ENCODE measurements at regions not wholly inside any gene's neighbourhood (a gene's known extent, or its start where the extent isn't known, plus 50 kb on each side); places are given as distances from the start of the nearest gene placed in this dataset.

DNA sequence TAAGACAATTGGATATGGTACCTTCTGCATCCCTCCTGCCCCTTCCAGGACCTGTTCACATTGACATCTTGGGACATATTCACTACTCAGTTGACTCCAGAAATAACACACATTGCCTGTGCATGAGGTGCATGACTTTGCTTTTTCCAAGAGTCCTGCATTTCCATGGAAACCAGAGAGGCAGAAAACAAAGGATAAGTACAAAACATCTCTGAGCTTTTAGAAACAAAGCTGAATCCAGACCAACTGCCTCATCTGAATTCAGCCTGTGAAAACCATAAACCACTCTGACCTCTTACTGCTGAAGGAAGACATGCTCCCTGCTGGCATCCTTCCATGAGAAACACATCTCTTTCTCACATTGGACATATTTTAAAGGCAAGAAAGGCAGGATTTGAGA is 695.1 kb downstream of the TAF11L14 start:
- Mint-ChIP-seq H3K4me3 (no peak overlapping the region), H3K27ac (no peak overlapping the region), H3K27me3 (no peaks in the 10 kb centered on the region), H3K9me3 (peaks cover 7% of the 10 kb centered on the region), H3K36me3 (ENCODE audit: low read depth) (no peaks in the 10 kb centered on the region), H3K4me1 (no peaks in the 10 kb centered on the region)
- ATAC-seq (no peak), DNase-seq (no peak)

- no peak overlapping the region for H3K27ac Mint-ChIP-seq
- no peaks in the 10 kb centered on the region for H3K4me1 Mint-ChIP-seq
- H3K27me3 Mint-ChIP-seq: no peaks in the 10 kb centered on the region
- no peak overlapping the region for H3K4me3 Mint-ChIP-seq
- peaks cover 3% of the 10 kb centered on the region for H3K9me3 Mint-ChIP-seq
- DNase-seq (no peak), ATAC-seq (no peak)
- no peaks in the 10 kb centered on the region for H3K36me3 Mint-ChIP-seq (ENCODE audit: low read depth)
Measured at GRCh38 chr5:18333841-18334240, 699.6 kb downstream of the TAF11L14 start.

DNA sequence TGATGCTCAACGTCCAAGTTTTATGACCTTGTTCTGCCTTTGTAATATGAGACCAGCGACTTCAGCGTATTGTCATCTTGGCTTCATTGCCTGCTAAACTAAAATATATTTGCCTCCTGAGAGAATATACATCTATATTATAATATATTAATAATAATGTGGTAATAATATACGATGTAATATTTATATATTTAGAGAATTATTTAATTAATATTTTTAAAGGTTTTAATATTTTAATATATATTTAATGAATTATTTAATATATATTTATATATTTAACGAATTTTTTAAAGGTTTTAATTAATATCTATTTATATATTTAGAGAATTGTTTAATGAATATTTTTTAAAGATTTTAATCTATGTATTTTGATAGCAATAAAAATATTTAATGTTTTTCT is 700.7 kb downstream of the TAF11L14 start:
- Mint-ChIP-seq H3K27me3 (no peaks in the 10 kb centered on the region), H3K4me3 (no peak overlapping the region), H3K36me3 (ENCODE audit: low read depth) (no peaks in the 10 kb centered on the region), H3K4me1 (no peaks in the 10 kb centered on the region), H3K27ac (no peak overlapping the region), H3K9me3 (peaks cover 3% of the 10 kb centered on the region)
- DNase-seq: no peak
- ATAC-seq: no peak

- H3K27me3 Mint-ChIP-seq: no peaks in the 10 kb centered on the region
- peaks cover 5% of the 10 kb centered on the region for H3K9me3 Mint-ChIP-seq
- H3K4me3 Mint-ChIP-seq: no peak overlapping the region
- H3K36me3 Mint-ChIP-seq (ENCODE audit: low read depth): no peaks in the 10 kb centered on the region
- H3K4me1 Mint-ChIP-seq: no peaks in the 10 kb centered on the region
- no peak for DNase-seq
- ATAC-seq: no peak
- H3K27ac Mint-ChIP-seq: no peak overlapping the region
Measured at GRCh38 chr5:18354828-18355227, 720.6 kb downstream of the TAF11L14 start.

DNA sequence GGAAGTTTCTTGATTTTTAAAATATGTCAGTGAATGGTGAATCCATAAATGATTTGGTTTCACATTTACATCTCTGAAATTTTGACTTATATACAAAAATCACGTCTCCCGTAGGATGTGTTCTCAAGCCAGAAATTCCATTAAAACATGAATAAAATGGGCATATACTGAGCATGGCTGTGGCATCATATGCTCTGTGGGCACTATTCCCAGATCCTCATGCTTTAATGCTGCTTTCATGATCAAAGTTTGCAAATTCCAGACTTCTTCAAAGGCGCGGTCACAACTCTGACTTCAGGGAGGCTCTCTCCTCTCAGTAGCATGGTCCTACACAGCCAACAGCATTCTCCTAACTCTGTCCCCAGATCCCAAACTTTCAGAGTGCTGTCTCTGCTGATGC is 723.2 kb downstream of the TAF11L14 start:
- H3K27me3 Mint-ChIP-seq: no peaks in the 10 kb centered on the region
- H3K4me3 Mint-ChIP-seq: no peak overlapping the region
- no peaks in the 10 kb centered on the region for H3K36me3 Mint-ChIP-seq (ENCODE audit: low read depth)
- H3K4me1 Mint-ChIP-seq: no peaks in the 10 kb centered on the region
- DNase-seq (no peak), ATAC-seq (no peak)
- no peak overlapping the region for H3K27ac Mint-ChIP-seq
- H3K9me3 Mint-ChIP-seq: no peaks in the 10 kb centered on the region

- H3K27me3 Mint-ChIP-seq: no peaks in the 10 kb centered on the region
- H3K4me3 Mint-ChIP-seq: no peak overlapping the region
- H3K36me3 Mint-ChIP-seq (ENCODE audit: low read depth): no peaks in the 10 kb centered on the region
- no peaks in the 10 kb centered on the region for H3K9me3 Mint-ChIP-seq
- no peak for ATAC-seq
- DNase-seq: no peak
- H3K4me1 Mint-ChIP-seq: no peaks in the 10 kb centered on the region
- no peak overlapping the region for H3K27ac Mint-ChIP-seq
Measured at GRCh38 chr5:18366234-18366633, 732.0 kb downstream of the TAF11L14 start.

GRCh38 chr5:18370531-18370930 is 736.3 kb downstream of the TAF11L14 start:
- peaks cover 7% of the 10 kb centered on the region for H3K9me3 Mint-ChIP-seq

GRCh38 chr5:18375641-18376040 is 741.4 kb downstream of the TAF11L14 start:
- Mint-ChIP-seq H3K27me3 (no peaks in the 10 kb centered on the region), H3K4me3 (no peak overlapping the region), H3K4me1 (no peaks in the 10 kb centered on the region), H3K27ac (no peak overlapping the region), H3K36me3 (ENCODE audit: low read depth) (no peaks in the 10 kb centered on the region), H3K9me3 (peaks cover 7% of the 10 kb centered on the region)
- ATAC-seq (no peak), DNase-seq (no peak)

More at GRCh38 chr5:18370531-18370930, 736.3 kb downstream of the TAF11L14 start:
- no peak overlapping the region for H3K4me3 Mint-ChIP-seq
- no peaks in the 10 kb centered on the region for H3K36me3 Mint-ChIP-seq (ENCODE audit: low read depth)
- H3K27ac Mint-ChIP-seq: no peak overlapping the region
- ATAC-seq (no peak), DNase-seq (no peak)
- no peaks in the 10 kb centered on the region for H3K27me3 Mint-ChIP-seq
- no peaks in the 10 kb centered on the region for H3K4me1 Mint-ChIP-seq

GRCh38 chr5:18378066-18378465 is 743.8 kb downstream of the TAF11L14 start:
- Mint-ChIP-seq H3K36me3 (ENCODE audit: low read depth) (no peaks in the 10 kb centered on the region), H3K27me3 (no peaks in the 10 kb centered on the region), H3K4me3 (no peak overlapping the region), H3K9me3 (peaks cover 7% of the 10 kb centered on the region), H3K4me1 (no peaks in the 10 kb centered on the region), H3K27ac (no peak overlapping the region)
- DNase-seq: no peak
- no peak for ATAC-seq

- H3K9me3 Mint-ChIP-seq: peaks cover 7% of the 10 kb centered on the region
- no peak overlapping the region for H3K27ac Mint-ChIP-seq
- no peaks in the 10 kb centered on the region for H3K27me3 Mint-ChIP-seq
- no peaks in the 10 kb centered on the region for H3K4me1 Mint-ChIP-seq
- H3K4me3 Mint-ChIP-seq: no peak overlapping the region
- no peaks in the 10 kb centered on the region for H3K36me3 Mint-ChIP-seq (ENCODE audit: low read depth)
- DNase-seq (no peak), ATAC-seq (no peak)
Measured at GRCh38 chr5:18379189-18379588, 744.9 kb downstream of the TAF11L14 start.

DNA sequence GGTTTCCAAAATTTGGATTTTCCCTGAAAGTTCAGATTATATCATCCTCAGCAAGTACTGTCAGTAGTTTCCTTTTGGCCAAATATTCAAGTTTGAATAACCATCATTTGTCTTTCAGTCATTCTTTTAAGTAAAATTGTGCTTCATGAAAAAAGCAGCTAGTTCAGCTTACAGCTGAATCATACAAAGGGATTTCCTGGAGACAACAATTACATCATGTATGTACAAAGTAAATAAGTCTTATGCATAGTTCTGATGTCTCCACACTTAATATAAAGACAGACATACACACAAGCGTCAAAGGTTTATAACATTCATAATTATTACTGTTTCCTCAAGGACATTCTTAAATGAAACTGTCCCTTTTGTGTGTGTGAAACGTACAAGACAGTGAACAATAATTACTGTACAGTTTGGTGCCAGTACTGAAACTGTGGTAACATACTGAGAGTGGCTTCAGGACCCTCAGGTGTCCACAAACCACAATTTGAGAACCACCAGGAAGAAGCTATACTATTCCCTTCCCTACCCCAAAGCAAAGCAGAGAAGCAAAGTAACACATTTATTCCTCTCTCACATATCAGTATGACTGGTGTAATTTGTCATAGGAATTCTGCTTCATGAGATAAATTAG is 746.6 kb downstream of the TAF11L14 start:
- Mint-ChIP-seq H3K9me3 (no peaks in the 10 kb centered on the region), H3K27ac (no peak overlapping the region), H3K4me1 (no peaks in the 10 kb centered on the region), H3K4me3 (no peak overlapping the region), H3K36me3 (ENCODE audit: low read depth) (no peaks in the 10 kb centered on the region), H3K27me3 (no peaks in the 10 kb centered on the region)
- ATAC-seq: no peak
- DNase-seq: no peak

DNA sequence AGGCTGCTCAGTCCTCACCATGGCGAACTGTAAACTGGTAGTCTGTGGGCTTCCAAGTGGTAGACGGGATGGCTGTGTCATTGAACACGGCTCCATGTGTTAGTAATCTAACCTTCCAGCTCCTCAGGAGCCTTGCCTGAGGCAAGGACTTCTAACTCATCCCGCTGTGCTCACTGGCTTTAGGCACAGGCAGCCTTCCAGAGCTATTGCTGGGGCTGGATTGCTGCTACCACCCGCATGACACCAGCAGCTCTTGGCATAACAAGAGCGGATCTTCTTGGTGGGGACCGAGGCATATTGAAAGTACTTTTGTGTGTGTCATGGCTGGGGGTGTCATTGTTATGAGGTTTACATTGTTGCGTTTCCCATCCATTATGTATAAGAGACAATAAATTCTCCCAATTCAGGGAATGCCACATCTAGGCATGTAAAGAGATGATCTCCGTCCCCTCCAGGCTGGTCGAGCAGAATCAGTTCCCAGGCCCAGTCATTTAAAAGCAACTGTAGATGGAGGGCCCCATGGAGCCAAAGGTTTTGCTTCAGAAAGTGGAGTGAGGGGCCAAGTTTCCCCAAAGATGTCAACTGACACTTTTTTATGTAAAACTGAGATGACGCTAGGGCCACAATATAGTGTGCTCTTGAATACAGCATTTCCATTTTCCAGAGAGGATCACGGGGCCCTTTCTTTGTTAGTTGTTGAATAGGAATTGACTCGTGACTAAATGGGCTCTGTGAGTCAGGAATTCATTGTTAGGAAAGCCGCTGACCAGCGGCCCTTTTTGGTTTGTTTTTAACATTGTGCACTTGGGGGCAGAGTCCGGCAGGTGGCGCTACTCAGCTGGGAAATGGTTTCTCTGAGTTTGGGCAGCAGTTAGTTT is 759.5 kb downstream of the TAF11L14 start:
- no peak for ATAC-seq
- peak; percentile 52 for DNase-seq
- H3K27me3 Mint-ChIP-seq: no peaks in the 10 kb centered on the region
- no peak overlapping the region for H3K27ac Mint-ChIP-seq
- no peaks in the 10 kb centered on the region for H3K4me1 Mint-ChIP-seq
- H3K9me3 Mint-ChIP-seq: no peaks in the 10 kb centered on the region
- H3K36me3 Mint-ChIP-seq (ENCODE audit: low read depth): no peaks in the 10 kb centered on the region
- H3K4me3 Mint-ChIP-seq: no peak overlapping the region

- Mint-ChIP-seq H3K4me3 (no peak overlapping the region), H3K4me1 (no peaks in the 10 kb centered on the region), H3K27ac (no peak overlapping the region), H3K36me3 (ENCODE audit: low read depth) (no peaks in the 10 kb centered on the region), H3K9me3 (no peaks in the 10 kb centered on the region), H3K27me3 (no peaks in the 10 kb centered on the region)
- DNase-seq (no peak), ATAC-seq (no peak)
Measured at GRCh38 chr5:18394443-18394804, 760.2 kb downstream of the TAF11L14 start.

- DNase-seq: no peak
- H3K4me3 Mint-ChIP-seq: no peak overlapping the region
- no peaks in the 10 kb centered on the region for H3K9me3 Mint-ChIP-seq
- no peaks in the 10 kb centered on the region for H3K27me3 Mint-ChIP-seq
- no peak overlapping the region for H3K27ac Mint-ChIP-seq
- H3K36me3 Mint-ChIP-seq (ENCODE audit: low read depth): no peaks in the 10 kb centered on the region
- ATAC-seq: no peak
- no peaks in the 10 kb centered on the region for H3K4me1 Mint-ChIP-seq
Measured at GRCh38 chr5:18395126-18396110, 761.2 kb downstream of the TAF11L14 start.

Measured in activated naive CD8-positive, alpha-beta T cell treated with anti-CD3 and anti-CD28 coated beads, Interleukin-2, amount 50 U/mL, for 24 hours (primary cell).